ENCODE measurements at regions not wholly inside any gene's neighbourhood (a gene's known extent, or its start where the extent isn't known, plus 50 kb on each side); places are given as distances from the start of the nearest gene placed in this dataset.

DNA sequence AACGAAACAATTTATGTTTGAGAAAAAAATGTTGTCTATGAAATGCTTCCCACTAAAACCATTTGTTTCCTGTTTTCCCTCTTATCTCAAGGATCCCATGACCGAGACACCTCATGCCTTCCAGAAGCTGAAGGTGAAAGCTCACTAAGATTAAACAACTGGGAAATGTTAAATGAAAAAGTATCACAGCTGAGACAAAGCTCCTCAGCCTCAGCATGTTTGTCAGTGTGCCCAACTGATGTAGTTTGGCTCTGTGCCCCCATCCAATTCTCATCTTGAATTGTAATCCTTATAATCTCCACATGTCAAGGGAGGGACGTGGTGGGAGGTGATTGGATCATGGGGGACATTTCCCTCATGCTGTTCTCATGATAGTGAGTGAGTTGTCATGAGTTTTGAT lies 327.3 kb downstream of the HTR7 start:
- H3K4me1 ChIP-seq (ENCODE audit: insufficient read depth, low read length, poor library complexity, severe bottlenecking) = no peaks in the 10 kb centered on the region
- no peak overlapping the region for H3K4me2 ChIP-seq (ENCODE audit: low read length)
- BruUV-seq (replicated peaks) = no TSS peak
- ChIA-PET POLR2A (interaction anchor here (0.5 kb wide), 1 partner anchor 16 kb away, joined by 3 read pairs; no protein-coding TSS in a partner anchor), CTCF (ENCODE audit: unreplicated experiment) (no interaction called here)
- DNase-seq (ENCODE audit: low spot score) = no peak
- no peaks in the 10 kb centered on the region for H3K9me2 ChIP-seq (ENCODE audit: insufficient read depth, low read length)
- H3K79me2 ChIP-seq (ENCODE audit: insufficient read depth, low read depth, low read length) = no peaks in the 10 kb centered on the region
- no peak overlapping the region for H3K4me3 ChIP-seq (ENCODE audit: low read depth, low read length, poor library complexity, severe bottlenecking)
- intact Hi-C loops (cut with micrococcal nuclease; ENCODE audit: unreplicated experiment) = no loop called here
- H4K20me1 ChIP-seq (ENCODE audit: insufficient read depth, low read length) = 0 out of 2 replicates have a peak, but pooled peaks cover 3% of the 10 kb centered on the region
- H3K27ac ChIP-seq (ENCODE audit: low read depth, low read length, poor library complexity, severe bottlenecking) = no peak overlapping the region
- H2AFZ ChIP-seq (ENCODE audit: low read length) = no peak overlapping the region
- no peaks in the 10 kb centered on the region for H3K9me3 ChIP-seq (ENCODE audit: low read length)
- H3K36me3 ChIP-seq (ENCODE audit: insufficient read depth, low read length) = no peaks in the 10 kb centered on the region
- TF ChIP-seq CTCF (conservative IDR thresholded peaks at IDR 0.05; ENCODE audit: low read length) (no peak), EZH2phosphoT487 (IDR thresholded peaks at IDR 0.05; ENCODE audit: borderline replicate concordance, low read depth, low read length) (no peak)

DNA sequence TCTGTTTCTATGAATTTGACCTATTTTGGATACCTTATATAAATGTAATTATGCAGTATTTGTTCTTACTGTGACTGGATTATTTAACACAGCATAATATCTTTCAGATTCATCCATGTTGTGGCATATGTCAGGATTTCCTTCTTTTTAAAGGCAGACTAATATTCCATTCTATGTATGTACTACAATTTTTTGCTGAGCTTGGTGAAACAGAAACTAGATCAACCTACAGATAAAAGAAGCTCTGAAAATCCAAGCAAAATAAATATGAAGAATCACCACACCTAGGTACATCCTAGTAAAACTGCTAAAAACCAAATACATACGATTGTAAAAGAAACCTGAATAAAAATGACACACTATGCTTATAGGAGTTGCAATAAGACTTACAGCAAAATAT lies 300.5 kb downstream of the HTR7 start:
- Histone ChIP-seq H3K4me3 (ENCODE audit: low read depth, low read length, poor library complexity, severe bottlenecking) (no peak overlapping the region), H2AFZ (ENCODE audit: low read length) (no peak overlapping the region), H4K20me1 (ENCODE audit: insufficient read depth, low read length) (no peaks in the 10 kb centered on the region), H3K4me2 (ENCODE audit: low read length) (no peak overlapping the region), H3K36me3 (ENCODE audit: insufficient read depth, low read length) (no peaks in the 10 kb centered on the region), H3K9me2 (ENCODE audit: insufficient read depth, low read length) (no peaks in the 10 kb centered on the region), H3K4me1 (ENCODE audit: insufficient read depth, low read length, poor library complexity, severe bottlenecking) (no peaks in the 10 kb centered on the region), H3K79me2 (ENCODE audit: insufficient read depth, low read depth, low read length) (no peaks in the 10 kb centered on the region), H3K27ac (ENCODE audit: low read depth, low read length, poor library complexity, severe bottlenecking) (no peak overlapping the region), H3K9me3 (ENCODE audit: low read length) (no peaks in the 10 kb centered on the region)
- intact Hi-C loops (cut with micrococcal nuclease; ENCODE audit: unreplicated experiment) = no loop called here
- TF ChIP-seq EZH2phosphoT487 (IDR thresholded peaks at IDR 0.05; ENCODE audit: borderline replicate concordance, low read depth, low read length) = no peak
- no peak for TF ChIP-seq CTCF (conservative IDR thresholded peaks at IDR 0.05; ENCODE audit: low read length)
- DNase-seq (ENCODE audit: low spot score) = no peak
- no TSS peak for BruUV-seq (replicated peaks)
- CTCF ChIA-PET (ENCODE audit: unreplicated experiment) = no interaction called here
- POLR2A ChIA-PET = interaction anchor here (0.6 kb wide), 1 partner anchor 963 kb away, joined by 4 read pairs; no protein-coding TSS in a partner anchor

- H4K20me1 ChIP-seq (ENCODE audit: insufficient read depth, low read length) = no peaks in the 10 kb centered on the region
- H2AFZ ChIP-seq (ENCODE audit: low read length) = no peak overlapping the region
- no peaks in the 10 kb centered on the region for H3K9me3 ChIP-seq (ENCODE audit: low read length)
- intact Hi-C loops (cut with micrococcal nuclease; ENCODE audit: unreplicated experiment) = no loop called here
- POLR2A ChIA-PET = no interaction called here
- H3K27ac ChIP-seq (ENCODE audit: low read depth, low read length, poor library complexity, severe bottlenecking) = no peak overlapping the region
- no peaks in the 10 kb centered on the region for H3K79me2 ChIP-seq (ENCODE audit: insufficient read depth, low read depth, low read length)
- CTCF ChIA-PET (ENCODE audit: unreplicated experiment) = no interaction called here
- H3K36me3 ChIP-seq (ENCODE audit: insufficient read depth, low read length) = no peaks in the 10 kb centered on the region
- H3K4me1 ChIP-seq (ENCODE audit: insufficient read depth, low read length, poor library complexity, severe bottlenecking) = no peaks in the 10 kb centered on the region
- no TSS peak for BruUV-seq (replicated peaks)
- no peak overlapping the region for H3K4me3 ChIP-seq (ENCODE audit: low read depth, low read length, poor library complexity, severe bottlenecking)
- H3K9me2 ChIP-seq (ENCODE audit: insufficient read depth, low read length) = no peaks in the 10 kb centered on the region
- TF ChIP-seq CTCF (conservative IDR thresholded peaks at IDR 0.05; ENCODE audit: low read length) (no peak), EZH2phosphoT487 (IDR thresholded peaks at IDR 0.05; ENCODE audit: borderline replicate concordance, low read depth, low read length) (no peak)
- DNase-seq (ENCODE audit: low spot score) = no peak
- no peak overlapping the region for H3K4me2 ChIP-seq (ENCODE audit: low read length)
Observed at GRCh38 chr10:90560331-90560730, 297.5 kb downstream of the HTR7 start.

Data from OCI-LY7 (cell line).